NCI-H2107 treated with DMSO at 0.1 percent for 48 hours (cell line): ENCODE measurements at regions not wholly inside any gene's neighbourhood (a gene's known extent, or its start where the extent isn't known, plus 50 kb on each side); places are given as distances from the start of the nearest gene placed in this dataset.
A peak's percentile ranks its signal among the peaks of the same experiment; 100 is the strongest.
"Not testable (repeated sequence)": the region's sequence is repeated elsewhere in the genome, so short reads cannot be mapped to it uniquely, and the experiment has no call there.

Source experiments
- DNase-seq: peaks from one replicate; lab custom pipeline; 2025; ENCODE audit not compliant: unreplicated experiment; lab: John Stamatoyannopoulos, UW

DNA sequence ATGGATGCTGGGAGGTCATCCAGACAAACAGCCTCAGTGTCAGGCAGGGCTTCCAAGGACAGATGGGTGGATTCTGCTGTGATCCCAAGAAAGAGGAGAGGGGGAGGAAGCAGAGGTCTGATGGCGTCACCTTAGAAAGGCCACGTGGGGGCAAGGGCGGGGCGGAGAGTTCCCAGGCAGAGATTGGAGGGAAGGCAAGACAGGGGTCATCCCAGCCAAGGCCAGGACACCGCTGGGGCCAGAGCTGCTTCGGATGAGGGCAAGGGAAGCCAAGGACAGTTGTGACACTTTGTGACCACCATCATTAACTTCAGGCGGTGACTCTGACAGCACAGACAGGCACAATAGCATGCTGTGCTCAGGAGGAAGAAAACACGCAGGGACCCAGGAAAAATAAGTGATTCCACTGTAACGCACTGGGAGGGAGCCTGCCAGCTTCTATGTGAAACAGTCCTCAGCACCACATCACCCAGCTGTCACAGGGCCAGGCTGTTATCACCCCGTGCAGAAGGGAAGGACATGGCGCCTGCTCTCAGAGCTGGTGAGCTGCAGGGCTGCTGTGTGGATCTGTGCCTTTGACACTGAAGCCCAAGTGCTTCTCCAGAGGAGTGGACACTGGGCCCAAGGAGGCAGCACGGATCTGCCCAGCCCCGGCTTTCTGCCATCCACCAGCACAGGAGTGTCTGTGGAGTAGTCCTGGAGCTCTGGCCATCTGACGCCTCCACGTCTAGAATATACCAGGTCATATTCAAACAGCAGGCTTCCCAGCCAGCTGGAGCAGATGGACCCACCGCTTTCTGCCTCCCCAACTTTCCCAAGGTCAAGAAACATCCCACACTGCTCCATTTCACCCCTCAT is 204.1 kb downstream of the NDUFA10 start:
- no peak for DNase-seq

DNA sequence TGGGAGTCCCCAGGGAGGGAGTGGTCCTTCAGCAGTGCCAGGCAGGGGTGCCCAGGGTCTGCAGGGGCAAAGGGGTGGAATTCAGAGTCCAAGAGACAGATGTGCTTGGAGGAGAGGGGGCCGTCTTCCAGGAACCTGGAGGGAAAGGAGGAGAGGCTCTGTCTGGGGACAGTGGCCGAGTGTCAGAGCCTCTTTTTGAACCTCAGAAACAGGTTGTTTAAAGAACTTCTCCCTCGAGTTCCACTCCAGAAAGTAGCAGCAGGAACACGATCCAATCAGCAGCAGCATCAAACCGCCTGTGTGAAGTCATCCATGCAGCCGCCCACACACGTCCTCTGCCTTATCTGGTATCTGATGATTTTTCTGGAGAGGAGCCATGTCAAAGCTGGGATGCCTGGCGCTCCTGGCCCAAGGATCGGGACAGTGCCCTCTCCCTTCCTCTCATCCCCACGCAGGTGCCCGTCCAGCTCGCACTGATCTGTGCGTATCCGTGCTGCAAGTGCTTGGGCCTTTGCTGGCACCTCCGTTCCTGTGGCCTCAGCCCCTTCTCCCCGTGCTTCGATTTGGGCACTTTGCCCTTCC is 205.1 kb downstream of the NDUFA10 start:
- DNase-seq: peak; percentile 10

DNA sequence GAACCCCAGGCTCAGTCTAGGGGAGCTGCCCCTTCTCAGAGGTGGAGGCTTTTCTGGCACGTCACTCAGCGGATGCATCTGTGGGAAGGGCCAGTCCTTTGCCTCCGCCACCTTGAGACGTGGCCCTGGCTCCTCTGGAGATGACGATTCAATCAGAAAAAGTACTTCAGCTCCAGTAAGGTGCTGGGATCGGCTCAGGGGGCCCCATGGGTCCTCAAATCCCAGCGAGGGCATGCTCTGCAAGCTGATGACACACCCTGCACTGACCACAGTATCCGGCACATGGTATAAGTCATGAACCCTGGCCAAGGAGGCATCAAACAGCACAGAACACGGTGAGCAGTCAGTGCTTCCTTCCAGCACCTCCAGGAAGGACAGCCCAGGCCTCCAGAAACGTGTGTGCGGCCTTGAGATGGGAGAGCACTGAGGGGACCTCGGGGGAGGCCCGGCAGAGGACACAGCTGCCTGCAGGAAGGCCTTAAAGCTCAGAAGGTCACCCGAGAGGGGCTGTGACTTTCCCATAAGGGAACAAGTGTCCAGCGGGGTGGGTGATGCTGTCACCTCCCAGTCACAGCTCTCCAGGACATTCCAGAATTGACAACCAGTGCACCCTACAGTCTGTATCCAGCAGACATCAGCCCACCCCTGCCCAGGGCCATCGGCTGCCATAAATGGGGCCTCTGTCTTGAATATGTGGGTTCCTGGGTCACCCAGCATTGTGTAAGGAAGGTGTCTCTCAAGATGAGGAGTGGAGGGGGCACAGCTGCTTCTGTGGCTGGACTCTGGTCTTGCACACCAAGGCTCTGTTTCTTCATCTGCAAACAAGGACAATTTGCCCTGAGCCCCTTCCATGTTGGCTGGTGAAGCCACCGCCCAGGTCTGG is 205.8 kb downstream of the NDUFA10 start:
- no peak for DNase-seq

DNA sequence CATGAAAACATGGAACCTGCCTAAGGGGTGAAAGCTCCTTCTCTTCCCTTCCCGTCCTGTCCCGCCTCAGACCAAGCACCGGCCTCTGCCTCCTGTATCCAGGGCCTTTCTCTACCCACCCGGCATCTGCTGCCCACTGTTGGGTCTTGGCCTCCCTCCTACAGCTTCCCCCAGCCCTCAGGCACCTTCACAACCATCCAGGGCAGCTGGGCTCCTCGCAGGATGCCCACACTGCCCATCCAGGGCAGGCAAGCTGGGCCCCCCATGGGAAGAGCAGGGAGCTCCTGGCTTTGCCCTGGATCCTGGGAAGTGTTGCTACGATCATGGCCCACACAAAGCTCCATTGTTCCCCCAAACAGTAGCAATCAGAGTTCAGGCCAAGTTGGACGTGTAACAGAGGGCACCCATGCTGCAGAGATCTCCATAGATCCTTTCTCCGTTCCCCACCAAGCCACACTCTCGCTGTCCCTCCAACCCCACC is 206.6 kb downstream of the NDUFA10 start:
- DNase-seq: no peak

DNA sequence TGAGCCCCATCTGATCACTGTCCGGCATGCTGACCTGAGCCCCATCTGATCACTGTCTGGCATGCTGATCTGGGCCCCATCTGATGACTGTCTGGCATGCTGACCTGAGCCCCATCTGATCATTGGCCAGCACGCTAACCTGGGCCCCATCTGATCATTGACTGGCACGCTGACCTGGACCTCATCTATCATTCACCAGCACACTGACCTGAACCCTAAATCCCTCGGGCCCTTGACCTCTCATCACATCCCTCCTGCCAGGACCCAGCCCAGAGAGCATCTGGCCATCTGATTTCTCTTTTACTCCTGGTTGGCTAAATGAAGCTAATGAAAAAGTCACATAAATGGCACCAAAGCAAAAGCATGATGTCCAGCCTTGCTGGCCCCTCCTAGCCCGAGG is 207.1 kb downstream of the NDUFA10 start:
- no peak for DNase-seq

DNA sequence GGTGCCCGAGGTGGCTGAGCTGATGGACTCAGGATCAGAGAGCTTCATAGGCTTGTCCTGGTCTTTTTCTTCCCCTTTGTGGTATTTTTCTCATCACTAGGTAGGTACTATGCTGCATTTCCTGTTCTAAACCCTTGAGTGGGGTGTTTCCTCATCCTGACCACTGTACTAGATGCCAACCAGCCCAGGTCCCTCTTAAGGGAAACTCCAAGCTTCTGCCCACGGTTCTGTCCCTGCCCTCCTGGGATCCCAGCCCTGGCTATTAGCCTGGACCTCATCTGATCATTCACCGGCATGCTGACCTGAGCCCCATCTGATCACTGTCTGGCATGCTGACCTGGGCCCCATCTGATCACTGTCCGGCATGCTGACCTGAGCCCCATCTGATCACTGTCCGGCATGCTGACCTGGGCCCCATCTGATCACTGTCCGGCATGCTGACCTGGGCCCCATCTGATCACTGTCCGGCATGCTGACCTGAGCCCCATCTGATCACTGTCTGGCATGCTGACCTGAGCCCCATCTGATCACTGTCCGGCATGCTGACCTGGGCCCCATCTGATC is 207.6 kb downstream of the NDUFA10 start:
- DNase-seq: not testable (repeated sequence)

DNA sequence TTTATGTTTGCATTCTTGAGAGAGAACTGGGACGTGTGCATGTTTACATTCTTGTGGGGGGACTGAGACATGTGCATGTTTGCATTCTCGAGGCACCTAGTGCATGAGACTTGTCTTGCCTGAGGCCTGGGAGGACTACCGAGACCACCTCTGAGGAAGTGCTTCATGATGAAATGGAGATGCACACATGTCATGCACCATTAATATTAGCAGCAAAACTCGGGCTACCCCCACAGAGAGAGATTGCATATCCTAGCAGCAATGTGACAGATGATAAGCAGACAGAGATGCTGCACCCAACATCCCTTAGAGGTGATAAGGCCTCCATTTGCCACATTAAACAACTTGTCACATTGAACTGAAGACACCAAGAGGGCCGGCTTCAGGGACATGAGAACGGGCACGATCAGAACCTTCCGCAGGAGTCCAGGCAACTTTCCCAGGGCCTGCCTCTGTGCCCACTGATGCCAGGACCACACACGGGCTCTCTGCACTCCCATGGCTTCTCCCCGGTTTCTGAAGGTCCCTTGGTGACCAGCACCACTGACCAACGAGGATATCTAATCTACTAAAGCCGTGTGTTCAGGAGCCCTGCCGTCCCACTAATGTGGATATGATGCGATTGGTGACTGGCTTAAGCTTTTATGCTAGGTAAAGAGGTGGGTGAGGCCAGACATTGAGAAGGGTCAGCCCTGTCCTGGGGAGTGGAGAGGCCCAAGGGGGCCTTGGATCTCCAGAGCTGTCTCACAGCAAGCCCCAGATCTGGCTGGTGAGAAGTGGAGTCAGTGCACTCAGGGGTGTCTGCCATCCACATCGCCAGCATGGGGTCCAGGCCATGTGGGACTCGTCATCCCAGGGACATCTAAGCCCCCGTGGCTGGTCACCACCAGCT is 208.3 kb downstream of the NDUFA10 start:
- DNase-seq: no peak

DNA sequence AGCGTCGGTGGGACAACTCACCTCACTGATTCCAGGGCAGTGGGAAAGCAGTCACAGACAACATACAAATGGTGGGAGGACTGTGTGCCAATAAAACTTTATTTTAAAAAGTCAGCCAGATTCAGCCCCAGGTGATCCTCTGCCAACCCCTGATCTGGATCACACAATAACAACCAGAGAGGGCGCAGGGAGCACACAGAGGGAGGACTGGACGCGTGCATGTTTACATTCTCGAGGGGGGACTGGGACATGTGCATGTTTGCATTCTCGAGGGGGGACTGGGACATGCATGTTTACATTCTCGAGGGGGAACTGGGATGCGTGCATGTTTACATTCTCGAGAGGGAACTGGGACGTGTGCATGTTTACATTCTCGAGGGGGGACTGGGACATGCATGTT is 209.5 kb downstream of the NDUFA10 start:
- no peak for DNase-seq

DNA sequence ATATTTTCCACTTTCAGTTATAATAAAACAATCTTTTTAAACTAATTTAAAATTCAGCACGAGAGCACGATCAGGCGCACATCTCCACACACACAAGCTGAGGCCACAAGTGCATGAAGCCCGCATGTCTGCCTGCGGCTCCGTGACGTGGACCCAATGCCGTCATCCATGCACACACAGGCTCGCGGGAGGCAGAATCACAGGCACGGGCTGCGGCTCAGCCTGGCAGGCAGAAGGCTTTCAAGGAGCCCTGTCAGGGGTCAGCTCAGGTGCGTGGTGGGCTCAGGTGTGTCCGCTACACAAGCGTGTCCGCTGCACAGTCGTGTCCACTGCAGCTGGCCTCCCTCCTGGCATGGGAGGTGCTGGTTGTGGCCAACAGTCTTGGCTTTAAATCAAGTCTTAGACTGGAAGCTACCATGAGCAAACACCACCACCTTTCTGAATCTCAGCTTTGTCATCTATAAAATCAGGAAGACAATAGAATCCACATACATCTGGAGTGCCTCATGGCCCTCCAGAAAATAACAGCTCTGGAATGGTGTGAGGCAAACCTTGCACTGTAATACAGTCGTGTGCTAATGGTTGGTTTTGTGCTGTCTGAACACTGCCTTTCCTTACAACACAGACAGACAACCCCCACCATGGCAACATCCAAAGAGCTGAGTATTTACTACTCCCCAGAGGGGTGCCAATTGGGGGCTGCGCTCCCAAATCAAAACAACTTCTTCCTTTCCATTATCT is 210.1 kb downstream of the NDUFA10 start:
- DNase-seq: no peak

DNA sequence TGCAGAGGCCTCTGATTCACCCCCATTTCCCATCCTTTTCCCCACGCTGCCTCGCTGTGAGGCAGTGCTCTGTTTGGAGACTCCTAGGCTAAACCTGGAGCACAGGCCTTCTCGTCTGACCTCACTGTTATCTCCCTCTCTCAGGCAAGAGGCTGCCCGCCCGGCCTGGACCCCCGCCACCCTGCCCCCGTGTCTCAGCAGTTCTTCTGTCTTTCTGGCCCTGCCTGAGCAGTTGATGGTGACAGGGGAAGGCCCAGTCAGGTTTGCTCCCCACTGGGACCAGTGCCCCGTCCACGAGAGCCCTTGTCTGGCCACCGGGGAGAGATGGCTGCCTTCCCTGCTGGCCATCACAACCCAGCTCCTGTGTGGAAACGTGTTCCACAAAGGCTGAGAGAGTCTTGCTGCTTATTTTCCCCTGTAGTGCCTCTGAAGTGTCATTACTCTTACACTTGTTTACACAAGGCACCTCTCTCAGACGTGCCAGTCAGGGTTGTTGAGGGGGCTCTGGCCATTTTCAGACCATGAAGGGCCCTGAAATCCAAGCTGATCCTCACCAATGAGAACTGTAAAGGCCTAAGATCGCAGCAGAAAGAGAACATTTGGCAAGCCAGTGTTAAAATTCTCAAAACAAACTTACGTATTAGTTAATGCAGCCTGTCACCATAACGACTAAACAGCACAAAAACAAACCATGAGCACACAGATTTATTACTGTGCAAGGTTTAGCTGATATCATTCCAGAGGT is 210.9 kb downstream of the NDUFA10 start:
- DNase-seq: no peak

DNA sequence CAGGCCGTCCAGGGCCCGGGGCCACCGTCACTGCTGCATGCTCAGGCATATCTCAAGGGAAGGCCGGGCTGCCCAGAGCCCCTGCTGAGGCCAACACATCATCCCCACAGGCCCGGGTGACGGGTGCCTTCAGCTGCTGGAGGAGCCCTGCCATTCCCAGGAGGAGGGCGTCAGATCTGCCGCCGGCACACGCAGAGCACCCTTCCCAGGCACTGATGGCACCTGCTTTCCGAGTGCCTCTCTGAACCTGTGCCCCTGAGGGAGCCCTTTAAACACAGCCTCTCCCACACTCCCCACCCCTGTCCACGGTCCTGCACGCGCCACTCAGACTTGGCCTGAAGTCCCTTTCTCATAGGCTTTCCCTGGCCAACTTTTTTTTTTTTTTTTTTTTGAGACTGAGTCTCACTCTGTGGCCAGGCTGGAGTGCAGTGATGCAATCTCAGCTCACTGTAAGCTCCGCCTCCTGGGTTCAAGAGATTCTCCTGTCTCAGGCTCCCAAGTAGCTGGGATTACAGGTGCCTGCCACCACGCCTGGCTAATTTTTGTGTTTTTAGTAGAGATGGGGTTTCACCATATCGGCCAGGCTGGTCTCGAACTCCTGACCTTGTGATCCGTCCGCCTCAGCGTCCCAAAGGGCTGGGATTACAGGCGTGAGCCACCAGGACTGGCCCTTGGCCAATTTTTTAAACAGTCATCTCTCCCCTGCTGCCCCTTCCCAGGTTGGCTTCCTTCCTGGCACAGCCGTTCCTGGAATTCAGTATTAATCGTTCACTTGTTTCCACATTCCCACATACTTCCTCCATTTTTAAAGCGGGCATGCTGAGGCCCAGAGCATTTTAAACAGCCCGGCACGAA is 211.7 kb downstream of the NDUFA10 start:
- DNase-seq: no peak

DNA sequence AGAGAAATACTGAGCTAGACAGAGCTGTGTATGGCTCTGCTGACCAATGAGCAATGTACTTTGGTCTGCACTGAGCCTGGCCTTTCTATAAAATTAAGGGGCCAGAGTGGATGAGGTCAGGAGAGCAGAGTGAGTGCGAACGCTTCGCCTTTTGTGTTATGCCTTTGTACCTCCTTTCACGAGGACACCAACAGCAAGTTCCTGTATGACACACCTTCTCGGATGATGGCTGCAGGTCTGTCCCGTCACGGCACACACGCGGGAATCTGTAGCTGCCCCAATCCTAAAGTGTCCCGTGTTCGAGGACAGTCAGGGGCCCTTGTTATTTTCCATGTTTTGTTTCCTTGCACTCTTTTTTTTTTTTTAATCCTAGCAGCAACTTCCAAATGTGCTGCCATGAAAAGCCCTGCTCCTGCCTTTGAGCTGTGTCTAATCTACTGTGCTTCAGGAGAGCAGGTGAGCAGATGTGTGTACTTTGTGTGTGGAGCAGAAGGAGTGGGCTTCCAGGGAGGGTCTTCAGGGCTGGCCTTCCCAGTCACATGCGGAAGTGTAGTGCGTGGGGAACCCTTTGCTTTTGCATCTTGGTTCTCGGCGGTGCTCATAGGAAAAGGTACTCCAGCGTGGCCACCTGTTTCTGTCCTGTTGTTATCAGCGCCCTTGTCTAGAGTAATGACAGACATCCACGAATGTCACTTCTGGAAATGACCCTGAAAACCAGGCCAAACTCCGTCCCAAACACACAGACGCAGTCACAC is 213.2 kb downstream of the NDUFA10 start:
- DNase-seq: no peak

DNA sequence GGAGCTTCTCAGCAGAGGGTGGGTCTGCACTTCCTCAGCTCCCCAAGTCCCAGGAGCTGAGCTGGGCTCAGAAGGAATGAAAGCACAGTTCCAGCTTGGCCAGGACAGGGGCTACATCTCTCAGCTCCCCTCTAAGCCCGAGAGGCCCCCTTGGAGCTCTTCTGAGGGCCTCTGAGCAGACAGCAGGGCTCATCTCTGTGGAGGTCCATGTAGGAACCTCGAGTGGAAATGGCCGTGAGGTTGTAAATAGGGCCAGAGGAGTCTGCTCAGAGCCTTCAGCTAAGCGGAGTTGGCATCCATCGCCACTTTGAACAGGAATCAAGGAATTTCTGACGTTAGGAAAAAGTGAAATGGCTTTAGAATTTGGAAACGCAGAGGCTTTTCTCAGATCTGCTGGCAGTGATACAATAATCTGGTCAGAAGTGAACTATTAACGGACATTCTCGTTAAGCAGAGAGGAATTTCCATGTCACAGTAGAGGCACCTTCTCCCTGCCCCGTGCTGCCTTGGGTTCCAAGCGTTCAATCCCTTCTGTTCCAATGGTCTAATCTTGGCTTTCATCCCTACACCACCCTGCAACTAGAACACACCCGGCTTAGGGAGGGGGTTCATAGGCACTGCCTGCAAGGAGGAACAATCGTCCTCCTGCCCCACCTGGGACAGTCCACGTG is 213.9 kb downstream of the NDUFA10 start:
- DNase-seq: no peak

DNA sequence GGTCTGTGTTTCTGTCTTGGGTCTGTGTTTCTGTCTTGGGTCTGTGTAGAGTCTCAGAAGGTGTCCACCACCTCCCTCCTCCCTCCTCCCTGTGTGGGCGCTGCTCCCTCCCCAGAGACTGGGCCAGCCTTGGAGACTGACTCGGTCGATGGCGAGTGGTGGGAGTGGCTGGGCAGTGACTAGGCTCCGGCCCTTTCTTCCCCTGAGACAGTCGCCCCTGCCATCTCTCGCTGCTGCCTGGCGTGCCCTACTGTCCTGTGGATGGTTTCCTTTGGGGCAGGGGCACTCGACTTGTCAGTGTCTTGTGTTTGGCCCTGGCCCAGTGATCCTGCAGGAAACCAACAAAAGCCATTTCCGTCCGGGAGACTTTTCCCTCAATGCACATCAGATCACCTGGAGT is 215.8 kb downstream of the NDUFA10 start:
- no peak for DNase-seq

DNA sequence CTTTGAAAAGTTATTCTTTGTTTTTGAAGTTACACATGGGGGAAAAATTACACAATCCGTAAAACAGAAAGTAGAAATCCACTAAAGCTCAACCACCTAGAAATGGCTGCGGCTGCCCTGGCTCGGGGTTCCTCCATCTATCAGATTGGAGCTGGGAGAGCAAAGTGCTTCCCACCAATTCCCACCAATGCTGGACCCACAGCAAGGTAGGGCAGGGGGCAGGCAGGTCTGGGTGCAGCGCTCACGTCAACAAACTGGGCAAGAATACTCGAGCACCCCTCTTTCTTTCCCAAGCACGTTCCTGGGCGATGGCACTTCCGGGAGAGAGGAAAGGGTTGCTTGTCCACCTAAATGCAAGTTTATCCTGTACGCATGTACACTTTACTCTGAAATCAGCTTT is 217.6 kb downstream of the NDUFA10 start:
- no peak for DNase-seq

DNA sequence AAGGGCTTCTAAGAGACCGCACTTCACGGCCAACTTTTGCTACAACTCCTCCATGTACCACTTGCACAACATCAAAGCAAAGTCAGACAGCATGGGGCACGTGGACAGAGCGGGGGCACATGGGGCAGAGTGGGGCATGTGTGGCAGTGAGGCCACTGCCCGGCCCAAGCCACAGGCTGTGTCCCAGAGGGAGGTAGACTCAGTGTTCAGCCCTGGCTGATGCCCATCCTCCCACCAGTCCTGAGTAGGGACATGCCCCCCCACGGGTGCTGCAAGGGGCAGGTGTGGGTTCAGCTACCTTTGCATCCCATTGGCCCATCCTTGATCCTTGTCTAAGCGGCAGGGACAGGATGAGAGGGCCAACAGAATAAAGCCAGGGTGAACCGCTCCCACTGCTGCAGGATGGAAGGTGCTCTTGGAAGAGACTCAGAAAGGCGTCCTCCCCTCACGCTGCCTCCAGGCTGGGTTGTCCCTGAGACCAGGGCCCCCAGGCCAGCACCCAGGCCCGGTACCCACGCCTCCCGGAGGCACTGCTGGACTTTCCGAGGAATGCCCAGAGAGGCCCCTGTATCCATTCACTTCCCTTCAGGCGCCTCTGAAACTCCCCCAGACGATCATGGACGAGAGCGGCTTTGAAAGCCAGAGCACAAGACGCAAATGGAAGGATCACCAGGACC is 218.2 kb downstream of the NDUFA10 start:
- DNase-seq: no peak
